22Rv1 (cell line): ENCODE measurements at regions not wholly inside any gene's neighbourhood (a gene's known extent, or its start where the extent isn't known, plus 50 kb on each side); places are given as distances from the start of the nearest gene placed in this dataset.

Source experiments
- CTCF ChIP-seq: fragments of 450-650 bp; IDR thresholded peaks from 2 replicates; pipeline ENCODE4 v1.5.1; 2017; ENCODE audit warnings: mild to moderate bottlenecking
- ZFX ChIP-seq: fragments of 450-650 bp; IDR thresholded peaks from 2 replicates; pipeline ENCODE4 v1.6.1; 2017; ENCODE audit warnings: antibody characterized with exemption, borderline replicate concordance

GRCh38 chr6:23672737-23673136 lies 453.3 kb upstream of the NRSN1 start:
- TF ChIP-seq CTCF = no peak
- no peak for TF ChIP-seq ZFX
